BJ (cell line): ENCODE measurements at regions not wholly inside any gene's neighbourhood (a gene's known extent, or its start where the extent isn't known, plus 50 kb on each side); places are given as distances from the start of the nearest gene placed in this dataset.

Experiments used
- CTCF ChIA-PET: fragments of 350-600 bp; formaldehyde crosslinking; extraction: SDS; loops from one replicate; lab custom pipeline; 2021; ENCODE audit warnings: antibody characterized with exemption, inconsistent platforms; lab: Yijun Ruan, JAX
- POLR2A ChIA-PET: fragments of 300-600 bp; sonication (Branson Sonifier 250); formaldehyde crosslinking; extraction: SDS; loops from one replicate; lab custom pipeline; 2021; ENCODE audit warnings: antibody characterized with exemption; lab: Charles Lee
- DNase-seq: peaks from one replicate; pipeline ENCODE4 v3.0.0-alpha.2; 2011; ENCODE audit warnings: low read depth
- H3K27me3 ChIP-seq: 2 replicates; pipeline ENCODE4 v1.6.0; 2011; ENCODE audit warnings: low read length; ENCODE audit not compliant: control insufficient read depth, insufficient read depth
- H3K36me3 ChIP-seq: 2 replicates; pipeline ENCODE4 v1.5.1; 2011; ENCODE audit warnings: low read length; ENCODE audit not compliant: control insufficient read depth, insufficient read depth
- H3K4me3 ChIP-seq: 2 replicates; pipeline ENCODE4 v1.5.1; 2011; ENCODE audit warnings: low read depth, mild to moderate bottlenecking, control low read depth, low read length
- CTCF ChIP-seq: IDR thresholded peaks from 2 replicates; pipeline ENCODE4 v1.5.1; 2011; ENCODE audit warnings: low read depth, mild to moderate bottlenecking, control low read depth, inconsistent platforms, low read length, moderate library complexity; ENCODE audit not compliant: insufficient read depth

GRCh38 chr11:119580751-119581150 is 148.2 kb downstream of the NECTIN1 start:
- no peaks in the 10 kb centered on the region for H3K36me3 ChIP-seq
- no peak for DNase-seq
- ChIA-PET POLR2A (no interaction called here), CTCF (no interaction called here)
- H3K27me3 ChIP-seq, result peaks cover 6% of the 10 kb centered on the region
- H3K4me3 ChIP-seq, result no peak overlapping the region
- no peak for TF ChIP-seq CTCF

GRCh38 chr11:119580081-119580480 is 148.9 kb downstream of the NECTIN1 start:
- peaks cover 8% of the 10 kb centered on the region for H3K27me3 ChIP-seq
- DNase-seq, result no peak
- POLR2A ChIA-PET, result no interaction called here
- CTCF ChIA-PET, result interaction anchor here (1.0 kb wide), 1 partner anchor 105 kb away, joined by 3 read pairs; no protein-coding TSS in a partner anchor
- no peaks in the 10 kb centered on the region for H3K36me3 ChIP-seq
- no peak for TF ChIP-seq CTCF
- no peak overlapping the region for H3K4me3 ChIP-seq

- CTCF ChIA-PET, result interaction anchor here (1.1 to 1.3 kb wide), 2 partner anchors 16 to 45 kb away, joined by 4 read pairs; no protein-coding TSS in a partner anchor
- POLR2A ChIA-PET, result no interaction called here
- no peak for DNase-seq
- H3K4me3 ChIP-seq, result no peak overlapping the region
- H3K27me3 ChIP-seq, result peaks cover 11% of the 10 kb centered on the region
- TF ChIP-seq CTCF, result no peak
- H3K36me3 ChIP-seq, result no peaks in the 10 kb centered on the region
These were observed 150.3 kb downstream of the NECTIN1 start for GRCh38 chr11:119578521-119579191.

GRCh38 chr11:119573858-119574257 is 150.9 kb upstream of the THY1 start:
- H3K4me3 ChIP-seq, result no peak overlapping the region
- POLR2A ChIA-PET, result interaction anchor here (0.6 kb wide), 1 partner anchor 141 kb away, joined by 3 read pairs; no protein-coding TSS in a partner anchor

More at GRCh38 chr11:119573858-119574257, 150.9 kb upstream of the THY1 start:
- DNase-seq, result no peak
- H3K27me3 ChIP-seq, result peaks cover 12% of the 10 kb centered on the region
- TF ChIP-seq CTCF, result no peak
- CTCF ChIA-PET, result interaction anchor here (2.3 kb wide), 1 partner anchor 10 kb away, joined by 8 read pairs; no protein-coding TSS in a partner anchor
- H3K36me3 ChIP-seq, result no peaks in the 10 kb centered on the region
